NCI-H187 (cell line): ENCODE measurements at regions not wholly inside any gene's neighbourhood (a gene's known extent, or its start where the extent isn't known, plus 50 kb on each side); places are given as distances from the start of the nearest gene placed in this dataset.
A peak's percentile ranks its signal among the peaks of the same experiment; 100 is the strongest.

Experiments
- DNase-seq, 2 experiments: peaks; one replicate each; lab custom pipeline; 2025; lab: John Stamatoyannopoulos, UW

DNA sequence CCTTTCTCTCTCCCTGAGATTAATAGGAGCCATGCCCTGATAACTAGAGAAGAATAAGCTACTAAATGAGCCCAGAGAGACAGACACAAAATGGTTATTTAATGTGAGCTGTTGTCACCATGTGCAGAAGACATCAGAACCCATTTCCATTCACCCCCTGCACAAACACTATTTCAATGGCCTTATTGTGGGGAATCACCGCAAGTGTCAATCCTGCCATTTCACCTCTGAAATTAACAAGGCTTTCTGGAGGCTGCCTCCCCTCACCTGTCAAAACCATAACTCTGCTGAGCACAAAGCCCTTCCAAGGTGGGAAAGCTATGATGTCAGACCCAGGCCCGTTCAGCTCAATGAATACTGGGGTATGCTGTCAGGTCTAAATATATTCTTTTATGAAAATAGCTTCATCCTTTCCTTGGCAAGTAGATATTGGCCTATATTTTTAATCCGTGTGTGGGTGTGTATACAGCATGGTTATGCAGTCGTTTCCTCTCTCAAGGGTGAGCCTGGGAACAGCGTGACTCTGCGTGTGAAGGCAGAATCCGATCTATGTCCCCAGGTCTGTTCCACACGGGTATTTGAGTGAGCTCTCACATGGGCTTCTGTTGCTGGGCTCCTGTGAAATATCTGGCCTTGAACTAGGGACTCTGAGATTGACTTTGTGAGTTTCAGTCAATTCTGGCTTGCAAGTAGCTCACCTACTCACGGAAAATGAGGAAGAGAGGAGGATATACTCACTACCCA is 266.3 kb downstream of the FBXW7 start:
- no peak for DNase-seq

DNA sequence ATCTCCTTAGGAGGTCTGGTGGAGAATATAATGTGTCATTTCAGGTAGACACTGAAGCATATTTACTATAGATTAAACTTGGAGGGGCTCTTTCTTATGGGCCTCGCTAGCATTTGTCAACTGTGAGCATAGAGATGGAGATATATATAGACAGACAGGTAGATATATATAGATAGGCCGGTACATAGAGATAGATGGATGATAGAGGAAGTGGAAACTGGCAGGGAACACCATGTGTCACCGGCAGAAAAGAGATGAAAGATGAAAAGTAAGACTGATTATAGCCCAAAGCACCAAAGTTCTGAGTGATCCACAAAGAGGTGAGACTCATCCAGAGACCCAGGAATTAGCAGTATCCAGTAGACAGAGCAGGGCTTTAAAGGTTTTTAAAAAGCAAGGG is 268.1 kb downstream of the FBXW7 start:
- DNase-seq: no peak

GRCh38 chr4:152266831-152267480 is 268.9 kb downstream of the FBXW7 start:
- DNase-seq: no peak

- no peak for DNase-seq
Observed at GRCh38 chr4:152265149-152265621, 270.7 kb downstream of the FBXW7 start.

- no peak for DNase-seq
Observed at GRCh38 chr4:152264106-152264505, 271.8 kb downstream of the FBXW7 start.

DNA sequence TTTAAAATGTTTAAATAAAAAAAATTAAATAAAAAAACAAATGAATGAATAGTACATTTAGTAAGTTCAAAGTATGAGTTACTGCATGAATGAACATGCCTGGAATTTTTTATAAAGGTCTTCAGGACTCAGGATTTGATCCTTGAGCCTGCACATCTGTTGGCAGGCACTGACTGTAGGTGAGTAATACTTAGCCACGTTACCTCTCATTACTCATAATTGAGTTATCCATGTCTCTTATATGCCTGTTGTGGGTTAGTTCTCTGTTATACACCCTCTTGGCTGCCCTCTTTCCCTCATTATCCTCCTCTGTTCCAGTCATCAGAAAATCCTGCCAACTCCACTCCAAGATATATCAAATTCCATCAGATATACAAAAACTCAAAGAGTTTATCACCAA is 276.0 kb downstream of the FBXW7 start:
- no peak for DNase-seq

DNA sequence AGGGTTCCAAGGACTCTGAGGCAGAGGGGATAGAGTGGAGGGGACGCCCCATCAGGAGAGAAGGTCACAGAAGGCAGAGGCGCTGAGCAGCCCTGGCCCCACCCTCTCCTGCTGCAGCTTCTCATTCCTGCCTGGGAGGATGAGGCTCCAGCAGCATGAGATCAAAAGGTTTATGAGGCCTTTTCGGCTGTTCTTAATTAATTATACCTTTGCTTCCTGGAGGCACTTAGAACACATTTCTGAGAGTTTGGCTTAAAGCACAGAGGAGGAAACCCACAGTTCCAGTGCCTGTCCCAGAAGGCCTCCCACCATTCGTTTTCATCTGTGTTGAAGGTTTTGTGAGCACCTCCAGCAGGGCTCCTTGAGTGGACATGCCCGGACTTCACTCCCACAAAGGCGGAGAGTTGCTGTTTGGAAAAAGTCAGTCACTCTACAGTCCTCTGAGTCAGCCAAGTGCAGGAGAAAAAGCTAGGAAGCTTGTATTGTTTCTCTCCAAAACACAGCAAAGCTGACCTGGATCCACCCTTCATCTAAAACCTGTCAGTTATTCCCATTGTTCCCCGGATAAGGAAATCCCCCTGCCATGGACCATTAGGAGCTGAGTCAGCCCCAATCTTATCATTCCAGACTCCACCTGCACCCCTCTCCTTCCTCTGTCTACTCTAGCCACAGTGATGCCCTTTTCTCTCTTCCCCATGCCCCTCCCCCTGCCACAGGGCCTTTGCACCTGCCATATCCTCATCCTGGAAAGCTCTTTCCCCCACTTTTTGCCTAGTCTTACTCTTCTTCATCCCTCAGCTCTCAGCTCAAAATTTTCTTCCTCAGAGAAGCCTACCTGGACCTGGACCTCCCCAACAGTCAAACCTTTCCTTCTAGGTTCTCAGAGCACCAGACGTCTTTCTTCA is 276.8 kb downstream of the FBXW7 start:
- DNase-seq: no peak

DNA sequence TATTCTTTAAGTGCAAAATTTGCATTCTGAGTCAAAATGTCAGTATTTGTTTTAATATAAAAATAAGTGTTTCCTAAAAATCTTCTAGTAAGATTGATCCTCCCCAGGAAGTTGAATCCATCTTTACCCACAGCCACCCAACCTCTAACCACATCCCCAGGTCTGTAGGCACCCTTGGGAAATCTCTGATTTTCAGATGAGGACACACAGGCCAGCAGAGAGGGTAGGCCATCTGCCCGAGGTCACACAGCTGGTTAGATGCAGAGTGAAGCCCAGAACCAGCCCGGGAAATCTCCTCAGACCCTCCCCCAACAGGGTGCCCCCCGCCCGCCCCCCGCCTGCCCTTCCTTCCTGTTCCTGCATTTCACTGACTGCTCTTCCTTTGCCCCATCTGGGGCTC is 277.5 kb downstream of the FBXW7 start:
- no peak for DNase-seq

DNA sequence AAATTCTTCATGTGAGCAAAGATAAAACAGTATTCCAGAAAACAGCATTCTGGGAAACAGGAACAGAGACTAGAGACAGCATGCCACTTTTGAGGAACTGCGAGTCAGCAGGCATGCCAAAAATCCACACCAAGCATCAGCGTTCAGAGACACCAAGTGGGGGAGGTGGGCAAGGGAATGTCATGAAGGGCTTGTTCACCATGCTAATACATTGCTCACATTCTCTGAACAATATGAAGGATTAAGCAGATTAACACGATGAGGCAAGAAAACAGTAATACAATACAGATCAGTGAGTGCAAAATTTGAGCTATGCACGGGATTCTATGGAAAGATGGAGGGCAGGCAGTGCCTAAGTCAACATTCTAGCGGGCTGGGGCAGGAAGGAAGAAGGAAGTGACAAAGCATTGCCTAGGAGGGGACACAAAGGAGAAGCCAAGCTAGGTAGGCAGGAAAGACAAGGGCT is 278.3 kb downstream of the FBXW7 start:
- DNase-seq: no peak

GRCh38 chr4:152256996-152257395 is 278.9 kb downstream of the FBXW7 start:
- DNase-seq: no peak

- DNase-seq: no peak
Observed at GRCh38 chr4:152255437-152255836, 280.5 kb downstream of the FBXW7 start.

- no peak for DNase-seq
Observed at GRCh38 chr4:152248347-152248746, 287.5 kb downstream of the FBXW7 start.

DNA sequence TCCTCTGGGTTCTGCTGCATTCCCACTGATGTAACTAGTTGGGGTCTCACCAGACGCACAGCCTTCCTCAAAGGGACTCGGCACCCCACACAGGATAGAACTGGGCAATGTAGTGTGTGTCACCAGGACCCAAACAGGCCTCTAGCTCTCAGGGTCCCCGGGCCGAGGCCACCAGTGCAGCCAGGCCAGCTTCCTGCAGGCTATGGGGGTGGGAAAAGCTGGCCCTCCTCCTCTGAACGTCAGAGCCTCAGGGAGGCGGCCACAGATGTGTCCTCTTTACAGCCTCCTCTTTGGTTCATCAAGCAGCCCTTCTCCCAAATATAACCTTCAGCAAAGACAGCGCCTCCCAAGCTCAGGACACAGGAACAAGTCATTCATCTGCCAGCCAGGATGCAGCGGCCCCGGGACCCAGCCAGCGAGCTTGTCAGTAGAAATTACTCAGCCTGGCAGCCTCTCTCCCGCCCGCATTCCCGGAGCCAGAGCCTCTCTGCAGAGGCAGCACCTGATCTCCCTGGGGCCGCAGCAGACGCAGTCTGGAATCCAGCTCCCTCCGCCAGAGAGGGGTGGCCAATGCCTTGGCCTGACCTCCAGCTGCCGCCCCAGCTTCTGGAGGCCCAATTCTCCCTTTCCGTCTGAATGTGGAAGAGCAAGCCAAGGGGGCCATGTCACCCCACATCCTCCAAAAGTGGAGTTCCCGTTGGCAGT is 288.5 kb downstream of the FBXW7 start:
- DNase-seq: no peak

DNA sequence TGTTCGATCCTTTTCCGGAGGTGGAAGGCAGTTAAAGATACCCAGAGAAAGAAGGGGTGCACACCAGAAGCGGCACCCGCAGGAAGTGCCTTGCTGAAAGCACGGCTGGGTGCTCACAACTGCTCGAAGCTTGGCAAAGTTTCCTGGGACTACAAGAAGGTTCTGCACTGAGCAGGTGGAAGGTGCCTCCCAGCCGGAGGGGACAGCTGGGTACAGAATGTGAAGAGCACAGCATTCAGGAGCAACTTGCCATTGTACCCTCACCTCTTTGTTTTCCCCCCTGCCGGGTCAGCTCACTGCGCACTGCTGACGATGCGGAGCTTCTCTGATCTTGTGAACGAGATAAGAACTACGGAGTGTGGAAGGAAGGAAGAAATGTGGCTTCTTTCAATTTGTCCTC is 289.2 kb downstream of the FBXW7 start:
- DNase-seq: no peak

- no peak for DNase-seq
Observed at GRCh38 chr4:152245680-152246079, 290.2 kb downstream of the FBXW7 start.

DNA sequence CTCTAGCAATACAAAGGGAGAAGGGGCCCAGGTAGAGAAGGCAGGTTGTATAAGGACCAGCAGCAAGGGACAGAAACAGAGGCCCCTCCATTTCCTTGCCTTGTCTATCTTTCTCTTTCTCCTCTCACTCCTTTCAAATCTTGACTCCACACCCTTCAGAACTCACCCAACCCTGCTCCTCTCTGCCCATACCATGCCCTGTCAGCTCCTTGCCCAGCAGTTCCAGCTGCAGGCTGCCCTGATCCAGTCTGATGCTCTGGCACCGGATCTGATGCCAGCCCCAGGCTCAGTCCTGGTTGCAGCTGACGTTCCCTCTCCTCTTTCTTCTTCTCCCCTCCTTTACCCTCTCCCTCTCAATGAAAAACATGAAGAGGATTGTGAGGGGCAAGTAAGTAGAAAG is 291.2 kb downstream of the FBXW7 start:
- DNase-seq: no peak

GRCh38 chr4:152243896-152244595 is 291.8 kb downstream of the FBXW7 start:
- peak in 1 of 2 experiments; percentile 1 for DNase-seq

- DNase-seq: no peak
Observed at GRCh38 chr4:152243206-152243605, 292.7 kb downstream of the FBXW7 start.

GRCh38 chr4:152240232-152240631 is 295.7 kb downstream of the FBXW7 start:
- no peak for DNase-seq

GRCh38 chr4:152239216-152239615 is 296.7 kb downstream of the FBXW7 start:
- no peak for DNase-seq

DNA sequence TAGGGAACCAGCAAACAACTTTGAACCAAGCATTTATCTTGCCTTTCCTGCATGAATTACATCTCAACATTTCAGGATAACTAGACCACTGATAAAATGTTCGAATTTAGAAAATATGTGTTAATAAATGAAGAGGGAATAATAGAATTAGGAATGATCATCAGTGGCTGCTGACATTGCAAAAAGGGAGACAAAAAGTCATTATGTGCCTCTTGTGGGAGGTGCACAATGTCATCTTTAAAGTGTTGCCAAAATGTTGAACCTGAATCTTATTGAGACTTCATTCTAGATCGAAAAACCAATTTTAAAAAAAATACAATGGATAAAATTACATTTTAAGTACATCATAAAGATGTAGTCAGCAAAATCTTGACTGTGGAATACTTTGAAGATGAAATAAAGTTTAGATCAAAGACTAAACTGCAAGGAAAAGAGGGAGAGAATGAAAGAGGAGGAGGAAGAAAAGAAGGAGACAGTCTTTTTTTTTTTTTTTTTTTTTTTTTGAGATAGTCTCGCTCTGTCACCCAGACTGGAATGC is 299.3 kb downstream of the FBXW7 start:
- no peak for DNase-seq
